Tibial nerve (tissue), 4 donors: ENCODE measurements at regions not wholly inside any gene's neighbourhood (a gene's known extent, or its start where the extent isn't known, plus 50 kb on each side); places are given as distances from the start of the nearest gene placed in this dataset.

Experiments used
- DNase-seq, 2 donors: peaks; one replicate each; pipeline ENCODE4 v3.0.0-alpha.2; 2019; ENCODE audit warnings: low spot score in 2 of 2
- H3K27ac ChIP-seq, 4 donors: fragments of 200-600 bp; sonication (generic) in 3 of 4; one replicate each; pipeline ENCODE4 v1.5.1; 2017 to 2019; ENCODE audit warnings: mild to moderate bottlenecking in 1 of 4
- H3K27me3 ChIP-seq, 2 donors: fragments of 200-600 bp; sonication (generic) in 1 of 2; one replicate each; pipeline versions ENCODE4 v1.5.1 to v1.6.0; 2017 to 2019
- H3K36me3 ChIP-seq, 3 donors: fragments of 200-600 bp; sonication (generic); one replicate each; pipeline ENCODE4 v1.5.1; 2018 to 2019
- H3K4me1 ChIP-seq, 4 donors: fragments of 200-600 bp; sonication (generic) in 3 of 4; one replicate each; pipeline ENCODE4 v1.5.1; 2017 to 2019
- H3K4me3 ChIP-seq, 4 donors: fragments of 200-600 bp; sonication (generic) in 3 of 4; one replicate each; pipeline ENCODE4 v1.5.1; 2017 to 2019; ENCODE audit warnings: mild to moderate bottlenecking in 1 of 4, moderate library complexity in 1 of 4
- H3K9me3 ChIP-seq, 4 donors: fragments of 200-600 bp; sonication (generic) in 3 of 4; one replicate each; pipeline ENCODE4 v1.5.1; 2017 to 2019
- CTCF ChIP-seq, 5 experiments: fragments of 200-600 bp in 3 of 5; fragments of 450-650 bp in 2 of 5; sonication (generic) in 3 of 5; IDR thresholded peaks; one replicate each; pipeline ENCODE4 v1.5.1; 2016 to 2019; ENCODE audit warnings: antibody characterized with exemption in 5 of 5, mild to moderate bottlenecking in 3 of 5, moderate library complexity in 2 of 5
- EP300 ChIP-seq, 2 donors: sonication (generic); formaldehyde crosslinking; IDR thresholded peaks; one replicate each; pipeline ENCODE4 v1.6.1; 2017; ENCODE audit warnings: antibody characterized with exemption in 2 of 2, mild to moderate bottlenecking in 1 of 2
- POLR2A ChIP-seq, 2 donors: fragments of 450-650 bp; IDR thresholded peaks; one replicate each; pipeline ENCODE4 v1.6.1; 2017; ENCODE audit warnings: antibody characterized with exemption in 2 of 2, mild to moderate bottlenecking in 2 of 2, moderate library complexity in 2 of 2
- WGBS, 2 donors: methylation state at CpG; one replicate each; pipeline ENCODE4 v1.1.5; 2018; 5-methylcytosine and 5-hydroxymethylcytosine counted together

GRCh38 chr10:9035355-9035754 is 980.9 kb downstream of the GATA3 start:
- Histone ChIP-seq H3K27me3 (no peaks in the 10 kb centered on the region), H3K36me3 (no peaks in the 10 kb centered on the region), H3K4me3 (no peak overlapping the region), H3K27ac (no peak overlapping the region), H3K4me1 (no peaks in the 10 kb centered on the region), H3K9me3 (peaks cover 0 to 8% (median 0%) of the 10 kb centered on the region in 4 donors)
- TF ChIP-seq EP300 (IDR thresholded peaks at IDR 0.05) (no peak), POLR2A (IDR thresholded peaks at IDR 0.05) (no peak), CTCF (IDR thresholded peaks at IDR 0.05) (no peak)
- no peak for DNase-seq
- WGBS, 2 donors = 90 to 93% methylated on average over 1 of the region's 1 CpG

GRCh38 chr10:9036711-9037204 is 982.3 kb downstream of the GATA3 start:
- H3K4me1 ChIP-seq = no peaks in the 10 kb centered on the region
- no peak for TF ChIP-seq EP300 (IDR thresholded peaks at IDR 0.05)
- no peak for TF ChIP-seq POLR2A (IDR thresholded peaks at IDR 0.05)
- TF ChIP-seq CTCF (IDR thresholded peaks at IDR 0.05) = no peak
- WGBS, 2 donors = 72 to 77% methylated on average over 4 of the region's 4 CpGs

DNA sequence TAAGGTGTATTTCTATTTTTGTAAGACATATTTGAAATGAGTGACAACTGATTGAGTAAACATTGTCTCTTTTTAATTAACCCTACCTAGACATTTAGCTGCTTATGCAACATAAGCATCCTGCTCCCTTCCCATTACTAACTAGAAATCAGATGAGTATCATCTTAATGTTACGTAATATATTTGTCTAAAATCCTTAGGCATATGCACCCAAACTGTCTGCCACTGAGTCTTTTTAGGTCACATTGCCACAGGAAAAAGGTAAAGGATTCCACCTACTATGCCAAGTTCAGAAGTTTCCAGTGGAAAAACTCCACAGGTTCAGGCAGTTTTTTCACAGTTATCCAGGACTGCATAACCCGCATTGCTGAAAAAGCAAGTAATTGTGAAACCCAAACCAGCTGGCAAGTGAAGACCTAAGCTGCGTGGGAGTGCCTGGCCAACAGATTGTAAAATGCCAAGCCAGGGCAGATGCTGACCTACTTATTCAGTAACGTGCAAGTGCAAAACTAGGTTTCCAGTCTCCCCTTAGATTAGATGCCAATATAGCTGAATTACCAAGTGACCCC is 983.7 kb downstream of the GATA3 start:
- no peaks in the 10 kb centered on the region for H3K36me3 ChIP-seq
- DNase-seq = no peak
- H3K9me3 ChIP-seq = peaks cover 0 to 8% (median 0%) of the 10 kb centered on the region in 4 donors
- no peaks in the 10 kb centered on the region for H3K27me3 ChIP-seq
- no peaks in the 10 kb centered on the region for H3K4me1 ChIP-seq
- no peak overlapping the region for H3K4me3 ChIP-seq
- no peak for TF ChIP-seq POLR2A (IDR thresholded peaks at IDR 0.05)
- no peak for TF ChIP-seq CTCF (IDR thresholded peaks at IDR 0.05)
- no peak for TF ChIP-seq EP300 (IDR thresholded peaks at IDR 0.05)
- 86 to 89% methylated on average over 4 of the region's 4 CpGs for WGBS, 2 donors
- no peak overlapping the region for H3K27ac ChIP-seq

More at GRCh38 chr10:9036711-9037204, 982.3 kb downstream of the GATA3 start:
- Histone ChIP-seq H3K9me3 (peaks cover 0 to 8% (median 0%) of the 10 kb centered on the region in 4 donors), H3K27me3 (no peaks in the 10 kb centered on the region), H3K36me3 (no peaks in the 10 kb centered on the region), H3K27ac (no peak overlapping the region), H3K4me3 (no peak overlapping the region)
- DNase-seq = no peak

DNA sequence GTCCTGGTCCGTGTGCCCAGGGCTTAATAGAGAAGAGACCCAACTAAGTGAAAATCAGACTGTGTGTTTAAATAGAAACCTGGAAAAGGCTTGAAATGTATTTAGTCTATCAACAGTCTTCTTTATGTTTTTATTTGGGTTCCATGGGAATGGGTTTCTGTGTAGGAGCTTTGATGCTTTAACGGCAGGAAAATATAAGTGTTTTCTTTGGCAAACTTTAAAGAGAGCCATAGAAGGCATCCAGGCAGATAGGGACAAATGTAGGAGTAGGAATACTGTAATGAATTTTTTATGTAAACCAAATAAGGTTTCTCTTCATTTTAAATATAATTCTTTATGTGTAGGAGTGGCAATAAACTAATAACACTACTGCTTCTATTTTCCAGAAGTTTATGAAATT is 989.0 kb downstream of the GATA3 start:
- DNase-seq = no peak
- 29 to 34% methylated on average over 2 of the region's 2 CpGs for WGBS, 2 donors
- H3K4me3 ChIP-seq = no peak overlapping the region

More for the DNA sequence above, 989.0 kb downstream of the GATA3 start:
- H3K27me3 ChIP-seq = no peaks in the 10 kb centered on the region
- no peak overlapping the region for H3K27ac ChIP-seq
- peaks cover 0 to 3% (median 0%) of the 10 kb centered on the region in 4 donors for H3K9me3 ChIP-seq
- no peak for TF ChIP-seq CTCF (IDR thresholded peaks at IDR 0.05)
- no peak for TF ChIP-seq POLR2A (IDR thresholded peaks at IDR 0.05)
- no peak for TF ChIP-seq EP300 (IDR thresholded peaks at IDR 0.05)
- no peaks in the 10 kb centered on the region for H3K36me3 ChIP-seq
- no peaks in the 10 kb centered on the region for H3K4me1 ChIP-seq
